Left lung (tissue), 4 donors: ENCODE measurements at regions not wholly inside any gene's neighbourhood (a gene's known extent, or its start where the extent isn't known, plus 50 kb on each side); places are given as distances from the start of the nearest gene placed in this dataset.
A peak's percentile ranks its signal among the peaks of the same experiment; 100 is the strongest.

ENCODE experiments used
- ATAC-seq: fragments of 200-7000 bp; cut with Tn5 transposase; one replicate; pipeline ENCODE4 v1.9.1; 2020; ENCODE audit warnings: moderate library complexity
- DNase-seq, 4 donors: peaks; one replicate each; pipeline ENCODE4 v3.0.0-alpha.2; 2013 to 2020
- H3K27ac ChIP-seq, 2 donors: fragments of 200-600 bp; sonication (generic) in 1 of 2; one replicate each; pipeline versions ENCODE4 v1.5.0 to v1.8.0; 2020 to 2021
- H3K27me3 ChIP-seq, 2 donors: fragments of 200-600 bp; sonication (generic) in 1 of 2; one replicate each; pipeline versions ENCODE4 v1.5.0 to v1.8.0; 2020 to 2021
- H3K36me3 ChIP-seq, 2 donors: fragments of 200-600 bp; sonication (generic) in 1 of 2; one replicate each; pipeline versions ENCODE4 v1.5.0 to v1.8.0; 2020 to 2021
- H3K4me1 ChIP-seq, 2 donors: fragments of 200-600 bp; one replicate each; pipeline ENCODE4 v1.8.0; 2021
- H3K4me3 ChIP-seq, 2 donors: fragments of 200-600 bp; sonication (generic) in 1 of 2; one replicate each; pipeline versions ENCODE4 v1.5.0 to v1.8.0; 2020 to 2021; ENCODE audit warnings: mild to moderate bottlenecking in 1 of 2
- H3K9me3 ChIP-seq, 2 donors: fragments of 200-600 bp; sonication (generic) in 1 of 2; one replicate each; pipeline versions ENCODE4 v1.5.0 to v1.8.0; 2020 to 2021
- CTCF ChIP-seq, 2 donors: fragments of 200-600 bp; sonication (generic) in 1 of 2; IDR thresholded peaks; one replicate each; pipeline versions ENCODE4 v1.5.0 to v1.8.0; 2021; ENCODE audit warnings: antibody characterized with exemption in 2 of 2
- intact Hi-C, 2 donors: fragments of 100-400 bp; cut with DNase I; formaldehyde crosslinking; loops; one replicate each; pipeline versions ENCODE4 v1.11.2 to v1.14.2; 2022
- donor health status: DM: no; HTN: yes; CAD: no.
- donor health status: DM: no; HTN: no; CAD: no.

GRCh38 chr11:91972665-91973266, 251.9 kb upstream of the FAT3 start:
- intact Hi-C loops, result no loop called here
- Histone ChIP-seq H3K4me1 (no peaks in the 10 kb centered on the region), H3K4me3 (no peak overlapping the region), H3K36me3 (no peaks in the 10 kb centered on the region), H3K27ac (no peak overlapping the region), H3K27me3 (no peaks in the 10 kb centered on the region), H3K9me3 (no peaks in the 10 kb centered on the region)
- DNase-seq (no peak), ATAC-seq (no peak)
- no peak for TF ChIP-seq CTCF (IDR thresholded peaks at IDR 0.05)

- H3K27me3 ChIP-seq, result no peaks in the 10 kb centered on the region
- no peaks in the 10 kb centered on the region for H3K4me1 ChIP-seq
- H3K9me3 ChIP-seq, result no peaks in the 10 kb centered on the region
- H3K27ac ChIP-seq, result no peak overlapping the region
- H3K36me3 ChIP-seq, result no peaks in the 10 kb centered on the region
- DNase-seq (no peak), ATAC-seq (no peak)
- intact Hi-C loops, result no loop called here
- no peak for TF ChIP-seq CTCF (IDR thresholded peaks at IDR 0.05)
- no peak overlapping the region for H3K4me3 ChIP-seq
Observed at GRCh38 chr11:91970624-91971023, 254.0 kb upstream of the FAT3 start.

GRCh38 chr11:91969486-91969885, 255.1 kb upstream of the FAT3 start:
- no peaks in the 10 kb centered on the region for H3K27me3 ChIP-seq
- DNase-seq (no peak), ATAC-seq (no peak)
- H3K36me3 ChIP-seq, result no peaks in the 10 kb centered on the region
- intact Hi-C loops, result no loop called here
- no peaks in the 10 kb centered on the region for H3K4me1 ChIP-seq
- no peak overlapping the region for H3K4me3 ChIP-seq
- no peak for TF ChIP-seq CTCF (IDR thresholded peaks at IDR 0.05)
- no peaks in the 10 kb centered on the region for H3K9me3 ChIP-seq
- H3K27ac ChIP-seq, result no peak overlapping the region

- H3K27ac ChIP-seq, result no peak overlapping the region
- no peaks in the 10 kb centered on the region for H3K9me3 ChIP-seq
- intact Hi-C loops, result no loop called here
- H3K4me1 ChIP-seq, result no peaks in the 10 kb centered on the region
- H3K36me3 ChIP-seq, result no peaks in the 10 kb centered on the region
- no peak for TF ChIP-seq CTCF (IDR thresholded peaks at IDR 0.05)
- DNase-seq, result no peak
- H3K27me3 ChIP-seq, result no peaks in the 10 kb centered on the region
- no peak for ATAC-seq
- H3K4me3 ChIP-seq, result no peak overlapping the region
Observed at GRCh38 chr11:91967691-91968045, 256.9 kb upstream of the FAT3 start.

- peak in 2 of 4 donors; percentile 85 to 86 for DNase-seq
Observed at GRCh38 chr11:91967026-91967690, 257.5 kb upstream of the FAT3 start.

More at GRCh38 chr11:91967026-91967690, 257.5 kb upstream of the FAT3 start:
- ATAC-seq, result no peak
- peaks cover 0 to 2% of the 10 kb centered on the region in 2 donors for H3K9me3 ChIP-seq
- H3K36me3 ChIP-seq, result no peaks in the 10 kb centered on the region
- no peaks in the 10 kb centered on the region for H3K27me3 ChIP-seq
- no peak for TF ChIP-seq CTCF (IDR thresholded peaks at IDR 0.05)
- intact Hi-C loops, result no loop called here
- no peaks in the 10 kb centered on the region for H3K4me1 ChIP-seq
- no peak overlapping the region for H3K27ac ChIP-seq
- H3K4me3 ChIP-seq, result no peak overlapping the region
